ENCODE measurements at regions not wholly inside any gene's neighbourhood (a gene's known extent, or its start where the extent isn't known, plus 50 kb on each side); places are given as distances from the start of the nearest gene placed in this dataset.

DNA sequence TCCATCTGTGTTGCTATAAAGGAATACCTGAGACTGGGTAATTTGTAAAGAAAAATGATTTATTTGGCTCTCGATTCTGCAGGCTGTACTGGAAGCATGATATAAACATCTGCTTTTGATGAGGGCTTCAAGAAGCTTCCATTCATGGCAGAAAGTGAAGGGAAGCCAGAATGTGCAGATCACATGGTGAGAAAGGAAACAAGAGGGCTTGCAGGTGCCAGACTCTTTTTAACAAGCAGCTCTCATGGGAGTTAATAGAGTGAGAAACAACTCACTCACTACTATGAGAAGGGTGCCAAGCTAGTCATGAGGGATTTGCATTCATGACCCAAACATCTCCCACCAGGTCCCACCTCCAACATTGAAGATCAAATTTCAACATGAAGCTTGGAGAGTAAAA is 247.2 kb downstream of the ZIC4 start:
- TF ChIP-seq, protein P1, sequence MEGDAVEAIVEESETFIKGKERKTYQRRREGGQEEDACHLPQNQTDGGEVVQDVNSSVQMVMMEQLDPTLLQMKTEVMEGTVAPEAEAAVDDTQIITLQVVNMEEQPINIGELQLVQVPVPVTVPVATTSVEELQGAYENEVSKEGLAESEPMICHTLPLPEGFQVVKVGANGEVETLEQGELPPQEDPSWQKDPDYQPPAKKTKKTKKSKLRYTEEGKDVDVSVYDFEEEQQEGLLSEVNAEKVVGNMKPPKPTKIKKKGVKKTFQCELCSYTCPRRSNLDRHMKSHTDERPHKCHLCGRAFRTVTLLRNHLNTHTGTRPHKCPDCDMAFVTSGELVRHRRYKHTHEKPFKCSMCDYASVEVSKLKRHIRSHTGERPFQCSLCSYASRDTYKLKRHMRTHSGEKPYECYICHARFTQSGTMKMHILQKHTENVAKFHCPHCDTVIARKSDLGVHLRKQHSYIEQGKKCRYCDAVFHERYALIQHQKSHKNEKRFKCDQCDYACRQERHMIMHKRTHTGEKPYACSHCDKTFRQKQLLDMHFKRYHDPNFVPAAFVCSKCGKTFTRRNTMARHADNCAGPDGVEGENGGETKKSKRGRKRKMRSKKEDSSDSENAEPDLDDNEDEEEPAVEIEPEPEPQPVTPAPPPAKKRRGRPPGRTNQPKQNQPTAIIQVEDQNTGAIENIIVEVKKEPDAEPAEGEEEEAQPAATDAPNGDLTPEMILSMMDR (IDR thresholded peaks at IDR 0.05; ENCODE audit: borderline replicate concordance, extremely low read depth, low read length, poor library complexity, severe bottlenecking) = no peak
- no peak for TF ChIP-seq EZH2 (IDR thresholded peaks at IDR 0.05; ENCODE audit: borderline replicate concordance, low read depth, low read length, severe bottlenecking)
